Heart left ventricle (tissue), 16 donors: ENCODE measurements at regions not wholly inside any gene's neighbourhood (a gene's known extent, or its start where the extent isn't known, plus 50 kb on each side); places are given as distances from the start of the nearest gene placed in this dataset.

Experiments used
- ATAC-seq, 4 donors: fragments of 200-7000 bp; cut with Tn5 transposase; one replicate each; pipeline ENCODE4 v1.9.1; 2020 to 2022; ENCODE audit warnings: moderate library complexity in 4 of 4, mild to moderate bottlenecking in 3 of 4, moderate number of reproducible peaks in 1 of 4
- DNase-seq, 5 donors: peaks; one replicate each; pipeline ENCODE4 v3.0.0-alpha.2; 2020
- H3K27ac ChIP-seq, 12 donors: fragments of 200-600 bp; sonication (generic) in 4 of 12; one replicate each; pipeline versions ENCODE4 v1.5.0 to v1.8.0; 2016 to 2022; ENCODE audit warnings: mild to moderate bottlenecking in 2 of 12
- H3K27me3 ChIP-seq, 9 donors: fragments of 200-600 bp; sonication (generic) in 2 of 9; one replicate each; pipeline versions ENCODE4 v1.5.1 to v1.8.0; 2016 to 2022; ENCODE audit warnings: mild to moderate bottlenecking in 3 of 9
- H3K36me3 ChIP-seq, 9 donors: fragments of 200-600 bp; sonication (generic) in 2 of 9; one replicate each; pipeline versions ENCODE4 v1.5.0 to v1.8.0; 2018 to 2022; ENCODE audit warnings: mild to moderate bottlenecking in 2 of 9
- H3K4me1 ChIP-seq, 12 donors: fragments of 200-600 bp; sonication (generic) in 4 of 12; one replicate each; pipeline versions ENCODE4 v1.5.0 to v1.8.0; 2016 to 2022; ENCODE audit warnings: mild to moderate bottlenecking in 3 of 12
- H3K4me3 ChIP-seq, 12 donors: fragments of 200-600 bp; sonication (generic) in 4 of 12; one replicate each; pipeline versions ENCODE4 v1.5.0 to v1.8.0; 2017 to 2022; ENCODE audit warnings: mild to moderate bottlenecking in 9 of 12, moderate library complexity in 4 of 12
- H3K9me3 ChIP-seq, 12 donors: fragments of 200-600 bp; sonication (generic) in 4 of 12; one replicate each; pipeline versions ENCODE4 v1.5.0 to v1.8.0; 2016 to 2022; ENCODE audit warnings: mild to moderate bottlenecking in 1 of 12
- POLR2A ChIP-seq, 2 donors: fragments of 450-650 bp; IDR thresholded peaks; one replicate each; pipeline ENCODE4 v1.6.1; 2017; ENCODE audit warnings: antibody characterized with exemption in 2 of 2, mild to moderate bottlenecking in 2 of 2, moderate library complexity in 2 of 2
- WGBS, 4 donors: extraction: QIAGEN DNeasy Blood & Tissue Kit in 2 of 4; methylation state at CpG; one replicate each; pipeline versions ENCODE4 v1.1.5 to v1.1.7; 2013 to 2018; 5-methylcytosine and 5-hydroxymethylcytosine counted together
- intact Hi-C, 10 donors: fragments of 100-400 bp; cut with DNase I; formaldehyde crosslinking; loops; one replicate each; pipeline versions ENCODE4 v1.11.1 to v1.14.2; 2022
- TF ChIP-seq, protein P1 (sequence below), 12 donors: fragments of 200-600 bp; sonication (generic) in 4 of 12; IDR thresholded peaks; one replicate each; pipeline versions ENCODE4 v1.5.0 to v1.8.0; 2018 to 2022; ENCODE audit warnings: antibody characterized with exemption in 12 of 12, mild to moderate bottlenecking in 5 of 12
- donor health status: ischemic (EF 13 %, LVEDD 7.1; RV severe dilation, severe dysfunction).
- donor health status: healthy with polysubstance abuse.
- donor health status: DM: no; HTN: yes; CAD: no.
- donor health status: DM: no; HTN: no; CAD: no.
- donor health status: ischemic (EF 25% LVEDD 6.9; RV normal size, moderate dysfunction).
- donor health status: ischemic (EF 25% LVEDD 5.7; RV mildly dilated, moderate dysfunction).
- donor health status: healthy.
- donor health status: DM: yes; HTN: yes; CAD: no.
- donor health status: ischemic (EF 35%, LVEDD 5.7; RV mildly dilated, moderate dysfunction).
- donor health status: nonischemic (EF 11% LVEDD 7.7; RV severe dilation, severe dysfunction).
- donor health status: DM: yes; HTN: yes; CAD: no.
- donor health status: PGD.
- donor health status: ischemic (EF 29% LVEDD 5.4; RV normal size, mild dysfunction).
- donor health status: nonischemic (EF 23%, LVEDD 6.1; RV moderate dilation, normal function).

DNA sequence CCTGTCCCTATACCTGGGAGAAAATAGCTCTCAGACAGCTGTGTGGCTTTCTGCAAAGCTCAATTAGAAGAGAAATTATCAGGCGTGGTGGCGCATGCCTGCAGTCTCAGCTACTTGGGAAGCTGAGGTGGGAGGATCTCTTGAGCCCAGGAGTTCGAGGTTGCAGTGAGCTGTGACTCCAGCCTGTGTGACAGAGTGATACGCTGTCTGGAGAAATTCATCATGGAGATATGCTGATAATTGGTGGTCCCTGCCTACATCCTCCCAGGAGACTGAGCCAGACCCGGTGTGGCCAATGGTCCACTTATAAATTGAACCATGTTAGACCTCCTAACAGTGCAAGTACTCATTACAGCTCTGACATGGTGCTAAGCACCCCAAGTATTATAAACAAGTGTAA is 58.7 kb upstream of the ZNF599 start:
- H3K27me3 ChIP-seq: no peaks in the 10 kb centered on the region
- no peak overlapping the region for H3K4me3 ChIP-seq
- WGBS, 4 donors: 68 to 89% (median 80%) methylated on average over 5 of the region's 5 CpGs
- H3K27ac ChIP-seq: no peak overlapping the region
- TF ChIP-seq, protein P1, sequence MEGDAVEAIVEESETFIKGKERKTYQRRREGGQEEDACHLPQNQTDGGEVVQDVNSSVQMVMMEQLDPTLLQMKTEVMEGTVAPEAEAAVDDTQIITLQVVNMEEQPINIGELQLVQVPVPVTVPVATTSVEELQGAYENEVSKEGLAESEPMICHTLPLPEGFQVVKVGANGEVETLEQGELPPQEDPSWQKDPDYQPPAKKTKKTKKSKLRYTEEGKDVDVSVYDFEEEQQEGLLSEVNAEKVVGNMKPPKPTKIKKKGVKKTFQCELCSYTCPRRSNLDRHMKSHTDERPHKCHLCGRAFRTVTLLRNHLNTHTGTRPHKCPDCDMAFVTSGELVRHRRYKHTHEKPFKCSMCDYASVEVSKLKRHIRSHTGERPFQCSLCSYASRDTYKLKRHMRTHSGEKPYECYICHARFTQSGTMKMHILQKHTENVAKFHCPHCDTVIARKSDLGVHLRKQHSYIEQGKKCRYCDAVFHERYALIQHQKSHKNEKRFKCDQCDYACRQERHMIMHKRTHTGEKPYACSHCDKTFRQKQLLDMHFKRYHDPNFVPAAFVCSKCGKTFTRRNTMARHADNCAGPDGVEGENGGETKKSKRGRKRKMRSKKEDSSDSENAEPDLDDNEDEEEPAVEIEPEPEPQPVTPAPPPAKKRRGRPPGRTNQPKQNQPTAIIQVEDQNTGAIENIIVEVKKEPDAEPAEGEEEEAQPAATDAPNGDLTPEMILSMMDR (IDR thresholded peaks at IDR 0.05): no peak
- no peak for TF ChIP-seq POLR2A (IDR thresholded peaks at IDR 0.05)
- intact Hi-C loops: loop anchor here in 1 of 10 donors (10.0 kb wide), 1 partner anchor 183 kb away; no protein-coding TSS in a partner anchor
- peaks cover 0 to 11% (median 0%) of the 10 kb centered on the region in 12 donors for H3K4me1 ChIP-seq
- no peak for ATAC-seq
- H3K9me3 ChIP-seq: no peaks in the 10 kb centered on the region
- DNase-seq: no peak
- H3K36me3 ChIP-seq: no peaks in the 10 kb centered on the region

GRCh38 chr19:34828156-34828555 is 55.1 kb upstream of the ZNF599 start:
- intact Hi-C loops: no loop called here
- no peaks in the 10 kb centered on the region for H3K27me3 ChIP-seq
- no peaks in the 10 kb centered on the region for H3K36me3 ChIP-seq
- H3K4me3 ChIP-seq: no peak overlapping the region
- DNase-seq: no peak
- 91 to 95% (median 93%) methylated on average over 3 of the region's 3 CpGs for WGBS, 4 donors
- no peaks in the 10 kb centered on the region for H3K4me1 ChIP-seq
- no peak for ATAC-seq
- no peak for TF ChIP-seq POLR2A (IDR thresholded peaks at IDR 0.05)
- TF ChIP-seq, protein P1 (IDR thresholded peaks at IDR 0.05): no peak
- no peak overlapping the region for H3K27ac ChIP-seq
- H3K9me3 ChIP-seq: no peaks in the 10 kb centered on the region

GRCh38 chr19:34825212-34825611 is 52.2 kb upstream of the ZNF599 start:
- WGBS, 4 donors: 81 to 91% (median 87%) methylated on average over 10 of the region's 10 CpGs

GRCh38 chr19:34824686-34825085 is 51.7 kb upstream of the ZNF599 start:
- Histone ChIP-seq H3K4me3 (no peak overlapping the region), H3K27ac (no peak overlapping the region), H3K36me3 (no peaks in the 10 kb centered on the region), H3K4me1 (no peaks in the 10 kb centered on the region), H3K27me3 (no peaks in the 10 kb centered on the region), H3K9me3 (peaks cover 0 to 9% (median 0%) of the 10 kb centered on the region in 12 donors)
- 88 to 98% (median 97%) methylated on average over 4 of the region's 4 CpGs for WGBS, 4 donors
- no peak for DNase-seq
- TF ChIP-seq POLR2A (IDR thresholded peaks at IDR 0.05): no peak
- TF ChIP-seq, protein P1 (IDR thresholded peaks at IDR 0.05): no peak
- ATAC-seq: no peak
- intact Hi-C loops: no loop called here

More at GRCh38 chr19:34825212-34825611, 52.2 kb upstream of the ZNF599 start:
- intact Hi-C loops: no loop called here
- Histone ChIP-seq H3K27ac (no peak overlapping the region), H3K4me3 (no peak overlapping the region), H3K9me3 (peaks cover 0 to 9% (median 0%) of the 10 kb centered on the region in 12 donors), H3K4me1 (no peaks in the 10 kb centered on the region), H3K27me3 (no peaks in the 10 kb centered on the region), H3K36me3 (no peaks in the 10 kb centered on the region)
- ATAC-seq (no peak), DNase-seq (no peak)
- TF ChIP-seq POLR2A (IDR thresholded peaks at IDR 0.05): no peak
- TF ChIP-seq, protein P1 (IDR thresholded peaks at IDR 0.05): no peak
